NCI-H2196 (cell line): ENCODE measurements at regions not wholly inside any gene's neighbourhood (a gene's known extent, or its start where the extent isn't known, plus 50 kb on each side); places are given as distances from the start of the nearest gene placed in this dataset.

Source experiments
- DNase-seq: peaks from one replicate; lab custom pipeline; 2025; ENCODE audit not compliant: unreplicated experiment; lab: John Stamatoyannopoulos, UW

- DNase-seq, result no peak
Observed at GRCh38 chr2:6496376-6496775, 369.3 kb downstream of the CMPK2 start.

GRCh38 chr2:6497048-6497447 is 368.7 kb downstream of the CMPK2 start:
- no peak for DNase-seq

GRCh38 chr2:6498841-6499240 is 366.9 kb downstream of the CMPK2 start:
- DNase-seq, result no peak

- DNase-seq, result no peak
Observed at GRCh38 chr2:6499691-6500090, 366.0 kb downstream of the CMPK2 start.

- DNase-seq, result no peak
Observed at GRCh38 chr2:6506361-6506794, 359.3 kb downstream of the CMPK2 start.

GRCh38 chr2:6506859-6507258 is 358.8 kb downstream of the CMPK2 start:
- DNase-seq, result no peak

- no peak for DNase-seq
Observed at GRCh38 chr2:6510532-6510931, 355.2 kb downstream of the CMPK2 start.

- no peak for DNase-seq
Observed at GRCh38 chr2:6512589-6512988, 353.1 kb downstream of the CMPK2 start.

GRCh38 chr2:6516674-6517073 is 349.0 kb downstream of the CMPK2 start:
- DNase-seq, result no peak

- DNase-seq, result no peak
Observed at GRCh38 chr2:6518361-6518760, 347.3 kb downstream of the CMPK2 start.

- DNase-seq, result no peak
Observed at GRCh38 chr2:6523476-6523875, 342.2 kb downstream of the CMPK2 start.

GRCh38 chr2:6524691-6525474 is 340.8 kb downstream of the CMPK2 start:
- DNase-seq, result no peak

- DNase-seq, result no peak
Observed at GRCh38 chr2:6525475-6525964, 340.2 kb downstream of the CMPK2 start.

GRCh38 chr2:6526093-6526824 is 339.4 kb downstream of the CMPK2 start:
- DNase-seq, result peak; percentile 15

GRCh38 chr2:6531304-6531703 is 334.4 kb downstream of the CMPK2 start:
- DNase-seq, result no peak

- no peak for DNase-seq
Observed at GRCh38 chr2:6535572-6535971, 330.1 kb downstream of the CMPK2 start.

GRCh38 chr2:6538607-6539006 is 327.1 kb downstream of the CMPK2 start:
- no peak for DNase-seq

- no peak for DNase-seq
Observed at GRCh38 chr2:6545336-6545735, 320.4 kb downstream of the CMPK2 start.

GRCh38 chr2:6545795-6546194 is 319.9 kb downstream of the CMPK2 start:
- DNase-seq, result no peak

GRCh38 chr2:6554466-6554865 is 311.2 kb downstream of the CMPK2 start:
- no peak for DNase-seq

- no peak for DNase-seq
Observed at GRCh38 chr2:6556755-6557154, 309.0 kb downstream of the CMPK2 start.

GRCh38 chr2:6557737-6558136 is 308.0 kb downstream of the CMPK2 start:
- no peak for DNase-seq
